ENCODE measurements at regions not wholly inside any gene's neighbourhood (a gene's known extent, or its start where the extent isn't known, plus 50 kb on each side); places are given as distances from the start of the nearest gene placed in this dataset.

DNA sequence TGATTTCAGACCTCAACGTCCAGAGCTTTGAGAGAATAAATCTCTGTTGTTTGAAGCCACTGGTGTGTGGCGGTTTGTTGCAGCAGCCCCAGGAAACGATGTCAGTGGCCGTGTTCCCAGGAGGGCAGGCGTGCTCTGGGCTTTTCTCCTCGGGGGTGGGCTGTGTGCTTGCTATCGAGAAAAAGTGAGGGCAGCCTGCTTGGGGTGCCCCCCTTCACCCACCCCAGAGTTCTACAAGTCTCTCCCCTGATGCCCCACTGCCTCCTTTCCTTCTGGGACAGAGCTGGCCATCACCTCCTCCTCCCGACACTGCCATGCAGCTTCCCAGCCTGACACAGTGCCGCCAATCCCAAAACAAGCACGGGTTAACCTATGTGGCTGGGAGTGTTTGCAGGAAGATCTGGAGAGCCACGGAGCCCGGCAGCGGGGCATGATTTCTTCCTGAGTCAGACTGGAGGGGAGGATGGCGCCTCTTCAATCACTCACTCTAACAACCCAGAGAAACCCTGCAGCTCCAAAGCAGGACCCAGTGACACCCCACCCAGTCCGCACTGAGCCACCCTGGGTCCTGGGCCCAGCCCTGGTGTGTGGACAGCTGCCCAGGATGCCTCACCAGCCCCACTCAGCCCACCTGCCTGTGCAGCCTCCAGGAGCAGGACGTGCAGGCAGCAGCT, 213.7 kb upstream of the RAB6C start:
- DNase-seq (ENCODE audit: low read depth in 2 of 2) = no peak
- no peak overlapping the region for H3K4me3 ChIP-seq (replicated peaks in 1 of 2; ENCODE audit: low read depth in 2 of 2, low read length in 2 of 2)

DNA sequence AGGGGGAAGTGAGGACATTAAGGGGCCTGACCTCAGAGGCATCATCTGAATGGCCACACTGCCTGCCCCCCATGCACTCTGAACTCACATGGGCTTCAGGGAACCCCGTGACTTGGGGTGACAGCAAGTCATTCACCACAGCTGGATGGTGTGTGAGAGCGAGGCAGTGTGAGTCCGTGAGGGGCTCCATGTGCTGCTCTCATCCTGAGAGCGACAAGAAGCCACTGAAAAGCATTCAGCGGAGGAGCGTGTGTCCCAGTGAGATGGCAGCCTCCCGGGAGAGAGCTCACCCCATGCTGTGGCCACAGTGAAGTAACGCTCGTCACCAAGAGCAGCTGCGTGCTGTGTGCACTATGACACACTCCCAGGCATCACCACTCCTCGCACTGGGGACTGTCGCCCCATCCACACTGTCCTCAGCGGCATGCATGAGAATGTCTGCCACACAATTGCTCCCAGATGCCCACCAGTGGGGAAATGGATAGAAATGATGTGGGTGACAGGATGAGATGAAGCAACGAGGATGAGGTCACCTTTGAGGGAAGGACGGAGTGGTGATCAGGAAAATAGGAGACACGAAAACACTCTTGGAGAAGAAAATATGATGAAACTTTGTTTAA, 213.0 kb upstream of the RAB6C start:
- no peak overlapping the region for H3K4me3 ChIP-seq (replicated peaks in 1 of 2; ENCODE audit: low read depth in 2 of 2, low read length in 2 of 2)
- TF ChIP-seq, protein P1, sequence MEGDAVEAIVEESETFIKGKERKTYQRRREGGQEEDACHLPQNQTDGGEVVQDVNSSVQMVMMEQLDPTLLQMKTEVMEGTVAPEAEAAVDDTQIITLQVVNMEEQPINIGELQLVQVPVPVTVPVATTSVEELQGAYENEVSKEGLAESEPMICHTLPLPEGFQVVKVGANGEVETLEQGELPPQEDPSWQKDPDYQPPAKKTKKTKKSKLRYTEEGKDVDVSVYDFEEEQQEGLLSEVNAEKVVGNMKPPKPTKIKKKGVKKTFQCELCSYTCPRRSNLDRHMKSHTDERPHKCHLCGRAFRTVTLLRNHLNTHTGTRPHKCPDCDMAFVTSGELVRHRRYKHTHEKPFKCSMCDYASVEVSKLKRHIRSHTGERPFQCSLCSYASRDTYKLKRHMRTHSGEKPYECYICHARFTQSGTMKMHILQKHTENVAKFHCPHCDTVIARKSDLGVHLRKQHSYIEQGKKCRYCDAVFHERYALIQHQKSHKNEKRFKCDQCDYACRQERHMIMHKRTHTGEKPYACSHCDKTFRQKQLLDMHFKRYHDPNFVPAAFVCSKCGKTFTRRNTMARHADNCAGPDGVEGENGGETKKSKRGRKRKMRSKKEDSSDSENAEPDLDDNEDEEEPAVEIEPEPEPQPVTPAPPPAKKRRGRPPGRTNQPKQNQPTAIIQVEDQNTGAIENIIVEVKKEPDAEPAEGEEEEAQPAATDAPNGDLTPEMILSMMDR (IDR thresholded peaks at IDR 0.05; ENCODE audit: low read depth, low read length) = no peak
- DNase-seq (ENCODE audit: low read depth in 2 of 2) = no peak

More for the DNA sequence above, 213.7 kb upstream of the RAB6C start:
- TF ChIP-seq, protein P1 (IDR thresholded peaks at IDR 0.05; ENCODE audit: low read depth, low read length) = no peak

DNA sequence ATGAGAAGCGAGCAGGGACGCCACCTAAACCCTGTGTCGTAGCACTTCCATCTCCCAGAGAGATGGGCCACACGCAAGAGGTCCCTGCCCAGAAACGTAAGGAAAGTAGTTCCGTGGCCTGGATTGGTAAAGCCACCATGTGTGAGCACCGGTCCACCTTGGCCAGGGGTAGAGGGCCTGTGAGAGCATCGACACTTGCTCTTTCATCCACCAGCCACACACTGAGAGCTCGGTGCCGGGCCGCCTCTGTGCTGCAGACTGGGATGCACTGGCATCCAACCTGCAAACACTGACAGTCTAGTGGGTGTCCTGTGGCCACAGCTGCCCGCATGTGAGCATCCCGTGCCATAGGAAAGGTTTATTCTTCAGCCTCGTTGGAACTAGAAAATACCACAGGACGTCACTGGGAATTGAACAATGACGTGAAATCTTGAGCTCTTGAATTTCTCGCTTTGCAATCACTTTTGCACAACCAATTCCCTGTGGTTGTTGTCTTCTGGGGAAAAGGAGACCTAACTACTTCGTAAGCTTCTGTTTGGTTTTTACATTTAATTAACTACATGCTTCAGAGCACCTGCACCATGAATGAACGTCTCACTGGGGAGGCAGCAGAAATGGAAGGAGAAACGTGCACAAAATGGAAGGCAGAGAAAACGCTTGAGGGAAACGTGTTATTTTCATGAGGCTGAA, 212.0 kb upstream of the RAB6C start:
- no peak for DNase-seq (ENCODE audit: low read depth in 2 of 2)
- TF ChIP-seq, protein P1 (IDR thresholded peaks at IDR 0.05; ENCODE audit: low read depth, low read length) = no peak
- H3K4me3 ChIP-seq (replicated peaks in 1 of 2; ENCODE audit: low read depth in 2 of 2, low read length in 2 of 2) = no peak overlapping the region

DNA sequence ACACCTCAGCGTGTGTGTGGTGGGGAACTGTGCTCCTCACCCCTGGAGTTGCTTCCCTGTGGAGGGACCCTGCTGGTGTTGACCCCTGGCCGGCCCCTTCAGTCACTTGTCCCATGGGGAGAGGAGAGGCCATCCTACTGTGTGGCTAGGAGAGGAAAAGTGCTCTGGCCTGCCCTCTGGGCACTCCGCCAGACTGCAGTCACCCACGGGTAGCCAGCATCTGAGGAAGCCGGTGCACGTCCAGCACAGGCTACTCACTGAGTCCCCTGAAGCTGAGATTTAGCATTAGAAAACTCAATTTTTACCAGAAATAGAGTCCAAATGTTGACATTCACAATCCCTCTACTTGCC, 211.5 kb upstream of the RAB6C start:
- TF ChIP-seq, protein P1 (IDR thresholded peaks at IDR 0.05; ENCODE audit: low read depth, low read length) = no peak
- DNase-seq (ENCODE audit: low read depth in 2 of 2) = no peak
- no peak overlapping the region for H3K4me3 ChIP-seq (replicated peaks in 1 of 2; ENCODE audit: low read depth in 2 of 2, low read length in 2 of 2)

DNA sequence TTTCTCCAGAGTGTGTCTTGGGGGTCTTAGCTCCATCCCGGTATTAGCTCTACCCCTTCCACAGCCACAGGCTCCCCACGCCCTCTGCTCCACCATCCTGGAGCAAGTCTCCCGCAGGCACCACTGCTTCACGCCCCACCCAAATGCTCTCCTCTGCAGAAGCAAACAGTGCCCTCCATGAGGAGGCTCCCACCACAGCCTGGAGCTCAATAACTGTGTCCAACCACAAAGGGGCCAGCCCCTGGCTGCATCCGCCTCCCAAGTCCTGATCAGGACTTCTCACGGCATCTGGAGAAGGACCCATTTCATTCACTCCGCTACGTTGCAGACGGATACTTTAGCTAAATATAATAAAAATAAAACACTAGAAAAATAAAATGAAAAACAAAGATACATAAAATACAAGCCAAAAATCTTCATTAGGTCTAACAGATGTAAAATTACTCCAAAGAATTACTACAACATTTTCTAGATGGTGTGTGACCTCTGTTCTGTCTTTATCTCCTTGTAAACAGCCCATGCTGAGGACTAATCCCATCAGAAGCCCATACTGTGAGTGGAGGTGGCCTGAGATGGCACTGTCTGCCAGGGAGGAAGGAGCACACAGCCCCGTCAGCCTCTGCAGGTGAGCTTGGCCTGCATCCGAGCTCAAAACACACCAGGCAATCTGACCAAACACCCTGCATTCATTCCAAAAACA, 210.8 kb upstream of the RAB6C start:
- DNase-seq (ENCODE audit: low read depth in 2 of 2) = no peak
- H3K4me3 ChIP-seq (replicated peaks in 1 of 2; ENCODE audit: low read depth in 2 of 2, low read length in 2 of 2) = no peak overlapping the region
- TF ChIP-seq, protein P1 (IDR thresholded peaks at IDR 0.05; ENCODE audit: low read depth, low read length) = no peak

DNA sequence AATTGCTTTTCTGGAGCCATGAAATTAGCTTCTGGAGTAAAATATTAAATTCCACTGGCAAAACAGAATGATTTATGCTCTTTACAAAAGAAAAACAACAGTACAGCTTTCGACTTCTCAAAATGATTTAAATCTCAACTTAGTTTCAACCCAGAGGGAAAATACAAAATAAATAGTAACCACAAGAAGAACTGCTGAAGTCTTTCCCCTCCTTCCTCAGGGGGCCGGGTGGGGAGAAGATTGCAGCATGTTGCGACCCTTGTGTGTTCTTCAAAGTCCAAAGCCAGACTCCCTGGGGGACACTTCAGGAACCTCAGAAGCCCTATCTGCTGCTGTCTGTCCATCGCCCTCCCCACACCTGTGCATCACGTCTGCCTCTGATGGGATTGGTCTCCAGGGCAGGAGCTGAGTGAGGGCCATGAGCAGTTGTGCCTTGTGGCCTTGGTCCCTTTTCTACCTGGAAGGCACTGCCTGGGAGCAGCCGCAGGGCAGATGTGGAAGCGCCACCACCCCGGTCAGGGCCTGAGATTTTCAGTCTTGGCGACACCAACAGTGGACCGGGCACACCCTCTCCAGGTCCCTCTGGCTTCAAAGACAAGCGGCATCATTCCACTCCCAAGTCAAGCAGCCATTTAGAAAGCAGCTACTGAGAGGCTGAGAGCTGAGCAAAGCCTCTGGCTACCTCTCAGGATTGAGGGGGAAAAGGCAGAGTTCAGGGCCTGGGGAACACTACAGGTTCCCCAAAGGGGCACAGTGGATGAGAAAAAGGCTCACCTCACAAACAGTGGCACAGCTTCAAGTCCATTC, 210.1 kb upstream of the RAB6C start:
- TF ChIP-seq, protein P1 (IDR thresholded peaks at IDR 0.05; ENCODE audit: low read depth, low read length) = no peak

More for the DNA sequence above, 210.1 kb upstream of the RAB6C start:
- no peak overlapping the region for H3K4me3 ChIP-seq (replicated peaks in 1 of 2; ENCODE audit: low read depth in 2 of 2, low read length in 2 of 2)
- DNase-seq (ENCODE audit: low read depth in 2 of 2) = no peak
